ENCODE measurements at regions not wholly inside any gene's neighbourhood (a gene's known extent, or its start where the extent isn't known, plus 50 kb on each side); places are given as distances from the start of the nearest gene placed in this dataset.

GRCh38 chr13:80850771-80851170, 509.8 kb upstream of the SPRY2 start:
- H3K4me2 ChIP-seq (ENCODE audit: insufficient read depth, low read length) = no peak overlapping the region
- H2AFZ ChIP-seq (ENCODE audit: low read depth, low read length) = no peak overlapping the region
- TF ChIP-seq MYC (IDR thresholded peaks at IDR 0.05; ENCODE audit: low read depth, low read length) (no peak), CTCF (IDR thresholded peaks at IDR 0.05; ENCODE audit: extremely low read depth in 1 of 2, insufficient read depth in 1 of 2, low read depth in 1 of 2, low read length in 2 of 2) (no peak), POLR2A (IDR thresholded peaks at IDR 0.05; ENCODE audit: low read depth, low read length) (no peak)
- TF ChIP-seq, protein P1, sequence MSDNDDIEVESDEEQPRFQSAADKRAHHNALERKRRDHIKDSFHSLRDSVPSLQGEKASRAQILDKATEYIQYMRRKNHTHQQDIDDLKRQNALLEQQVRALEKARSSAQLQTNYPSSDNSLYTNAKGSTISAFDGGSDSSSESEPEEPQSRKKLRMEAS (IDR thresholded peaks at IDR 0.05; ENCODE audit: insufficient read depth, insufficient read length) = no peak
- H3K9me1 ChIP-seq (replicated peaks; ENCODE audit: control insufficient read depth, extremely low read depth, insufficient read depth, low read length) = no peaks in the 10 kb centered on the region
- ChIA-PET CTCF (interaction anchor here (1.4 to 1.9 kb wide), 2 partner anchors 17 to 20 kb away, joined by 5 to 6 read pairs; no protein-coding TSS in a partner anchor), POLR2A (no interaction called here)
- FAIRE-seq (no peak), DNase-seq (ENCODE audit: low read depth, low spot score) (no peak)
- no peaks in the 10 kb centered on the region for H3K4me1 ChIP-seq (ENCODE audit: control insufficient read depth, extremely low read depth, insufficient read depth, low read length)
- H3K79me2 ChIP-seq (ENCODE audit: control insufficient read depth, insufficient read depth, low read length) = no peaks in the 10 kb centered on the region
- H3K9ac ChIP-seq (replicated peaks; ENCODE audit: extremely low read depth, insufficient read depth, low read length) = no peak overlapping the region
- H3K36me3 ChIP-seq (ENCODE audit: control insufficient read depth in 2 of 2, extremely low read depth in 1 of 2, insufficient read depth in 2 of 2, low read length in 2 of 2) = no peaks in the 10 kb centered on the region
- no peak overlapping the region for H3K27ac ChIP-seq (ENCODE audit: insufficient read depth, low read depth, low read length)
- no peak overlapping the region for H3K4me3 ChIP-seq (replicated peaks in 1 of 3; ENCODE audit: insufficient read depth in 1 of 3, low read depth in 1 of 3, low read length in 3 of 3)
- H4K20me1 ChIP-seq (replicated peaks; ENCODE audit: control insufficient read depth, extremely low read depth, insufficient read depth, low read length) = no peaks in the 10 kb centered on the region
- no peaks in the 10 kb centered on the region for H3K27me3 ChIP-seq (ENCODE audit: control insufficient read depth in 2 of 2, insufficient read depth in 2 of 2, low read length in 2 of 2)
- intact Hi-C loops (cut with micrococcal nuclease) = no loop called here
- BruUV-seq (replicated peaks) = no TSS peak
- dilution Hi-C loops (cut with MboI; ENCODE audit: extremely low pct_ligation_motif_present, low sequenced_read_pairs) = no loop called here
- no peaks in the 10 kb centered on the region for H3K9me3 ChIP-seq (replicated peaks; ENCODE audit: control insufficient read depth, insufficient read depth, low read length)

DNA sequence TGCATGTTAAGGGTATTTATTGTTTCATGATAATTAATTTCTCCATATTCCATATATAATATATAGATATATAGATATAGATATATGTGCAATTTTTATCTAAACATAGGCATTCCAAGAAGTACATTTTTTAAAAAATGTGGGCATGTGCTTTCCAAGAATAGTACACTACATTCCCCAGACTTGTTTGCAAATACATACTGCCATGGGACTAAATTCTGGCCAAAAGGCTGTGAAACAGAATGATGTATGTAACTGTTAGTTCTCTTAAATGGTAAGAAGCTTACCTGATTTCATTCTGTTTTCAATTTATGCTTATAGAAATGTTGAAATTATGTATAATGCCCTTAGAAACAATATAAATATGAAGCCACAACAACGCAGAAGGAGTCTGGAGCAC, 503.2 kb upstream of the SPRY2 start:
- ChIA-PET CTCF (no interaction called here), POLR2A (no interaction called here)
- dilution Hi-C loops (cut with MboI; ENCODE audit: extremely low pct_ligation_motif_present, low sequenced_read_pairs) (no loop called here), intact Hi-C loops (cut with micrococcal nuclease) (no loop called here)
- Histone ChIP-seq H3K9me1 (replicated peaks; ENCODE audit: control insufficient read depth, extremely low read depth, insufficient read depth, low read length) (no peaks in the 10 kb centered on the region), H3K4me3 (replicated peaks in 1 of 3; ENCODE audit: insufficient read depth in 1 of 3, low read depth in 1 of 3, low read length in 3 of 3) (no peak overlapping the region), H3K4me2 (ENCODE audit: insufficient read depth, low read length) (no peak overlapping the region), H3K36me3 (ENCODE audit: control insufficient read depth in 2 of 2, extremely low read depth in 1 of 2, insufficient read depth in 2 of 2, low read length in 2 of 2) (no peaks in the 10 kb centered on the region), H3K79me2 (ENCODE audit: control insufficient read depth, insufficient read depth, low read length) (no peaks in the 10 kb centered on the region), H4K20me1 (replicated peaks; ENCODE audit: control insufficient read depth, extremely low read depth, insufficient read depth, low read length) (no peaks in the 10 kb centered on the region), H3K27me3 (ENCODE audit: control insufficient read depth in 2 of 2, insufficient read depth in 2 of 2, low read length in 2 of 2) (no peaks in the 10 kb centered on the region), H2AFZ (ENCODE audit: low read depth, low read length) (no peak overlapping the region), H3K27ac (ENCODE audit: insufficient read depth, low read depth, low read length) (no peak overlapping the region), H3K9me3 (replicated peaks; ENCODE audit: control insufficient read depth, insufficient read depth, low read length) (no peaks in the 10 kb centered on the region), H3K9ac (replicated peaks; ENCODE audit: extremely low read depth, insufficient read depth, low read length) (no peak overlapping the region), H3K4me1 (ENCODE audit: control insufficient read depth, extremely low read depth, insufficient read depth, low read length) (peaks cover 7% of the 10 kb centered on the region)
- TF ChIP-seq, protein P1 (IDR thresholded peaks at IDR 0.05; ENCODE audit: insufficient read depth, insufficient read length) = no peak
- TF ChIP-seq CTCF (IDR thresholded peaks at IDR 0.05; ENCODE audit: extremely low read depth in 1 of 2, insufficient read depth in 1 of 2, low read depth in 1 of 2, low read length in 2 of 2) (no peak), POLR2AphosphoS5 (IDR thresholded peaks at IDR 0.05; ENCODE audit: insufficient read depth, low read depth, low read length) (no peak), POLR2A (IDR thresholded peaks at IDR 0.05; ENCODE audit: low read depth, low read length) (no peak), JUN (IDR thresholded peaks at IDR 0.05; ENCODE audit: borderline replicate concordance, insufficient read depth, insufficient read length, low read depth) (no peak), FOS (IDR thresholded peaks at IDR 0.05; ENCODE audit: borderline replicate concordance, insufficient read depth, low read length) (no peak), MYC (IDR thresholded peaks at IDR 0.05; ENCODE audit: low read depth, low read length) (no peak), GATA2 (IDR thresholded peaks at IDR 0.05; ENCODE audit: insufficient read depth, insufficient read length, low read depth, low read length) (no peak), EZH2 (IDR thresholded peaks at IDR 0.05; ENCODE audit: borderline replicate concordance, low read depth, low read length, severe bottlenecking) (no peak)
- BruUV-seq (replicated peaks) = no TSS peak
- FAIRE-seq (no peak), DNase-seq (ENCODE audit: low read depth, low spot score) (no peak)

Data from endothelial cell of umbilical vein (primary cell).